ENCODE measurements at regions not wholly inside any gene's neighbourhood (a gene's known extent, or its start where the extent isn't known, plus 50 kb on each side); places are given as distances from the start of the nearest gene placed in this dataset.

- DNase-seq (ENCODE audit: low read depth): no peak
- H3K4me3 ChIP-seq (ENCODE audit: low read depth, low read length): no peak overlapping the region
- TF ChIP-seq CTCF (IDR thresholded peaks at IDR 0.05; ENCODE audit: insufficient read depth, low read length): no peak
Measured at GRCh38 chr15:72908713-72909112, 125.2 kb upstream of the ADPGK start.

- no peak for TF ChIP-seq CTCF (IDR thresholded peaks at IDR 0.05; ENCODE audit: insufficient read depth, low read length)
Measured at GRCh38 chr15:72907733-72908132, 124.2 kb upstream of the ADPGK start.

GRCh38 chr15:72902919-72903260, 119.3 kb upstream of the ADPGK start:
- TF ChIP-seq CTCF (IDR thresholded peaks at IDR 0.05; ENCODE audit: insufficient read depth, low read length): no peak

More at GRCh38 chr15:72907733-72908132, 124.2 kb upstream of the ADPGK start:
- DNase-seq (ENCODE audit: low read depth): peak; percentile 26
- H3K4me3 ChIP-seq (ENCODE audit: low read depth, low read length): no peak overlapping the region

GRCh38 chr15:72902245-72902918, 118.8 kb upstream of the ADPGK start:
- no peak for TF ChIP-seq CTCF (IDR thresholded peaks at IDR 0.05; ENCODE audit: insufficient read depth, low read length)
- peak; percentile 97 for DNase-seq (ENCODE audit: low read depth)
- H3K4me3 ChIP-seq (ENCODE audit: low read depth, low read length): peak overlapping the region; percentile 10

More at GRCh38 chr15:72902919-72903260, 119.3 kb upstream of the ADPGK start:
- no peak overlapping the region for H3K4me3 ChIP-seq (ENCODE audit: low read depth, low read length)
- no peak for DNase-seq (ENCODE audit: low read depth)

GRCh38 chr15:72892986-72893385, 109.4 kb upstream of the ADPGK start:
- H3K4me3 ChIP-seq (ENCODE audit: low read depth, low read length): no peak overlapping the region
- no peak for TF ChIP-seq CTCF (IDR thresholded peaks at IDR 0.05; ENCODE audit: insufficient read depth, low read length)
- DNase-seq (ENCODE audit: low read depth): no peak

- no peak for TF ChIP-seq CTCF (IDR thresholded peaks at IDR 0.05; ENCODE audit: insufficient read depth, low read length)
- no peak overlapping the region for H3K4me3 ChIP-seq (ENCODE audit: low read depth, low read length)
- no peak for DNase-seq (ENCODE audit: low read depth)
Measured at GRCh38 chr15:72890043-72890442, 106.5 kb upstream of the ADPGK start.

GRCh38 chr15:72889545-72889944, 106.0 kb upstream of the ADPGK start:
- no peak for TF ChIP-seq CTCF (IDR thresholded peaks at IDR 0.05; ENCODE audit: insufficient read depth, low read length)
- no peak overlapping the region for H3K4me3 ChIP-seq (ENCODE audit: low read depth, low read length)
- no peak for DNase-seq (ENCODE audit: low read depth)

All from fibroblast of the aortic adventitia (primary cell).